Lower leg skin (tissue), 3 donors: ENCODE measurements at regions not wholly inside any gene's neighbourhood (a gene's known extent, or its start where the extent isn't known, plus 50 kb on each side); places are given as distances from the start of the nearest gene placed in this dataset.

Experiments used
- CTCF ChIP-seq, 3 donors: fragments of 450-650 bp; IDR thresholded peaks; one replicate each; pipeline ENCODE4 v1.5.1; 2016; ENCODE audit warnings: antibody characterized with exemption in 3 of 3, mild to moderate bottlenecking in 3 of 3, moderate library complexity in 2 of 3
- POLR2A ChIP-seq, 2 donors: fragments of 450-650 bp; IDR thresholded peaks; one replicate each; pipeline ENCODE4 v1.6.1; 2016 to 2017; ENCODE audit warnings: antibody characterized with exemption in 2 of 2, mild to moderate bottlenecking in 1 of 2, moderate library complexity in 1 of 2

- no peak for TF ChIP-seq POLR2A (IDR thresholded peaks at IDR 0.05)
- no peak for TF ChIP-seq CTCF (IDR thresholded peaks at IDR 0.05)
Observed at GRCh38 chr12:25319233-25319984, 68.7 kb upstream of the KRAS start.
